MCF 10A (cell line): ENCODE measurements at regions not wholly inside any gene's neighbourhood (a gene's known extent, or its start where the extent isn't known, plus 50 kb on each side); places are given as distances from the start of the nearest gene placed in this dataset.
"Not testable (repeated sequence)": the region's sequence is repeated elsewhere in the genome, so short reads cannot be mapped to it uniquely, and the experiment has no call there.

Source experiments
- BruUV-seq: library from RNA; stranded (reverse); fragments of 400-500 nt; replicated peaks from 2 replicates; lab custom pipeline; 2021; lab: Mats Ljungman, UMichigan
- CTCF ChIA-PET: fragments of 300-600 bp; sonication (Branson Sonifier 250); formaldehyde crosslinking; extraction: SDS; loops from one replicate; lab custom pipeline; 2021; ENCODE audit warnings: antibody characterized with exemption, inconsistent platforms; lab: Yijun Ruan, JAX
- POLR2A ChIA-PET: fragments of 300-600, 350-650 bp; sonication (Branson Sonifier 250); formaldehyde crosslinking; extraction: SDS; loops from one replicate; lab custom pipeline; 2020; ENCODE audit warnings: antibody characterized with exemption, inconsistent platforms; lab: Yijun Ruan, JAX
- DNase-seq: peaks from one replicate; pipeline ENCODE4 v3.0.0-alpha.2; 2018; ENCODE audit not compliant: unreplicated experiment
- H3K27ac Mint-ChIP-seq: one replicate; pipeline ENCODE4 v1.8.0; 2022; ENCODE audit warnings: mild to moderate bottlenecking, low read depth, mixed read lengths; ENCODE audit not compliant: unreplicated experiment
- H3K27me3 Mint-ChIP-seq: one replicate; pipeline ENCODE4 v1.8.0; 2022; ENCODE audit warnings: mixed read lengths; ENCODE audit not compliant: insufficient read depth, unreplicated experiment
- H3K36me3 Mint-ChIP-seq: one replicate; pipeline ENCODE4 v1.8.0; 2022; ENCODE audit warnings: mild to moderate bottlenecking, moderate library complexity, mixed read lengths; ENCODE audit not compliant: insufficient read depth, unreplicated experiment
- H3K4me1 Mint-ChIP-seq: one replicate; pipeline ENCODE4 v1.8.0; 2022; ENCODE audit warnings: mixed read lengths; ENCODE audit not compliant: insufficient read depth, unreplicated experiment
- H3K4me3 Mint-ChIP-seq: one replicate; pipeline ENCODE4 v1.8.0; 2022; ENCODE audit warnings: mild to moderate bottlenecking, moderate library complexity, mixed read lengths; ENCODE audit not compliant: unreplicated experiment
- H3K9me3 Mint-ChIP-seq: one replicate; pipeline ENCODE4 v1.8.0; 2022; ENCODE audit warnings: mixed read lengths; ENCODE audit not compliant: unreplicated experiment
- CTCF ChIP-seq: fragments of 200-600 bp; IDR thresholded peaks from one replicate; pipeline ENCODE4 v1.8.0; 2022; ENCODE audit warnings: antibody characterized with exemption, mild to moderate bottlenecking; ENCODE audit not compliant: unreplicated experiment
- intact Hi-C: fragments of 100-400 bp; cut with micrococcal nuclease; formaldehyde crosslinking; loops from 2 replicates; pipeline ENCODE4 v1.14.1; 2022

- ChIA-PET CTCF (interaction anchor here (0.6 kb wide), 1 partner anchor 1618 kb away, joined by 3 read pairs; no protein-coding TSS in a partner anchor), POLR2A (no interaction called here)
- peaks cover 13% of the 10 kb centered on the region for H3K27me3 Mint-ChIP-seq
- H3K27ac Mint-ChIP-seq: no peak overlapping the region
- H3K9me3 Mint-ChIP-seq: peaks cover 7% of the 10 kb centered on the region
- no TSS peak for BruUV-seq
- H3K4me1 Mint-ChIP-seq: no peaks in the 10 kb centered on the region
- no peak for TF ChIP-seq CTCF
- H3K4me3 Mint-ChIP-seq: no peak overlapping the region
- no peaks in the 10 kb centered on the region for H3K36me3 Mint-ChIP-seq
- intact Hi-C loops: no loop called here
- DNase-seq: no peak
Measured at GRCh38 chr7:140261105-140261486, 84.3 kb upstream of the KDM7A start.

DNA sequence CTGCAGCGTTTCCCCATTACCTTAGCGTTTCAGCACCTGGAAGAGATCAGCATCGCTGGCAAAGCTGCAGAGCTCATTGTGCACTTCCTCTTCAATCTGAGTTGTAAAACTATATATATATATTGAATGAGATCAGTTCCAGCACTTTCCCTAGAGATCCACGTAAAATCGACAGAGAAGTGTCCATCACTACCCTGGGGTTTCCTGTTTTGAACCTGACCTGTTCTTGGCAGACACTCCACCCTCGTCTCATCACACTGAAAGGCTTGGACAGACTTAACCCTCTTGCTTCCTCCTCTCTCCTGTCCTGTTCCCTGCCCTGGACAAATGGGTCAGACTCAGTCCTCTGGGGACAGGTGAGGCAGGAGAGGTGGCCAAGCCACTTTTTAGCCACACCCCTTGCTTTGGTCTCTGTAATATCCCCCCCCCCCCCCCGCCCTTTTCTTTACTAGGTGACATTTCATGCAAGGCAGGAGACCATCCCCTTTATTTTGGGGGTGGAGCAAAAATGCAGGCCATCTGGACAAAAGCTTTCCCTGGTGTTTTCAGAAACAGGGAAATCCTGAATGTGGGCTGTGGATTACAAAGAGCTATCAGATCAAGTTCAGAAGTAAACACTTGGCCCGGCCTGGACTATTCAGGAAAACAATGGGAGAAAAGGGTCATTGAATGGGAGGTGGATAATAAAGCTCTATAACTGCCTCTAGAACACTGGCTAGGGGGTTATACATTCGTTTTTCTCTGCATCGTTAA, 83.7 kb upstream of the KDM7A start:
- Mint-ChIP-seq H3K9me3 (peaks cover 7% of the 10 kb centered on the region), H3K27ac (no peak overlapping the region), H3K4me1 (no peaks in the 10 kb centered on the region), H3K27me3 (peaks cover 13% of the 10 kb centered on the region), H3K36me3 (no peaks in the 10 kb centered on the region), H3K4me3 (no peak overlapping the region)
- DNase-seq: no peak
- CTCF ChIA-PET: interaction anchor here (0.6 kb wide), 1 partner anchor 1619 kb away, joined by 3 read pairs; no protein-coding TSS in a partner anchor
- intact Hi-C loops: no loop called here
- no peak for TF ChIP-seq CTCF
- no TSS peak for BruUV-seq
- POLR2A ChIA-PET: no interaction called here

- H3K27ac Mint-ChIP-seq, H3K4me1 Mint-ChIP-seq, intact Hi-C loops, BruUV-seq, CTCF ChIA-PET, H3K9me3 Mint-ChIP-seq, H3K36me3 Mint-ChIP-seq, H3K4me3 Mint-ChIP-seq, DNase-seq: not testable (repeated sequence)
- POLR2A ChIA-PET: interaction anchor here (0.6 kb wide), 1 partner anchor 14 kb away, joined by 4 read pairs; no protein-coding TSS in a partner anchor
- peaks cover 13% of the 10 kb centered on the region for H3K27me3 Mint-ChIP-seq
Measured at GRCh38 chr7:140257278-140257677, 80.5 kb upstream of the KDM7A start.

DNA sequence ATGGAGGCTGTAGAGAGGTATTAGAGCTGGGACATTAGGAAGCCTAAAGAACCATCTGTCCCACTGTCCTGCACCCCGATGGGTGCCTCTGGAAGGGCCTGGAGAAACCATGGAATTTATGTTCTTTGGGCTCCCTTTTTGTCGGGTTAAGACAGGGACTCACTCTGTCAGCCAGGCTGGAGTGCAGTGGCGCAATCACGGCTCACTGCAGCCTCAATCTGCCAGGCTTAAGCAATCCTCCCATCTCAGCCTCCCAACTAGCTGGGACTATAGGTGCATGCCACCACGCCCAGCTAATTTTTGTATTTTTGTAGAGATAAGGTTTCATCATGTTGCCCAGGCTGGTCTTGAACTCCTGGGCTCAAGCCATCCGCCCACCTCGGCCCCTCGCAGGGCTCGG, 78.2 kb upstream of the KDM7A start:
- peaks cover 11% of the 10 kb centered on the region for H3K27me3 Mint-ChIP-seq
- DNase-seq, H3K36me3 Mint-ChIP-seq, CTCF ChIA-PET, H3K9me3 Mint-ChIP-seq, intact Hi-C loops, H3K4me1 Mint-ChIP-seq, H3K27ac Mint-ChIP-seq, H3K4me3 Mint-ChIP-seq, BruUV-seq, POLR2A ChIA-PET: not testable (repeated sequence)

DNA sequence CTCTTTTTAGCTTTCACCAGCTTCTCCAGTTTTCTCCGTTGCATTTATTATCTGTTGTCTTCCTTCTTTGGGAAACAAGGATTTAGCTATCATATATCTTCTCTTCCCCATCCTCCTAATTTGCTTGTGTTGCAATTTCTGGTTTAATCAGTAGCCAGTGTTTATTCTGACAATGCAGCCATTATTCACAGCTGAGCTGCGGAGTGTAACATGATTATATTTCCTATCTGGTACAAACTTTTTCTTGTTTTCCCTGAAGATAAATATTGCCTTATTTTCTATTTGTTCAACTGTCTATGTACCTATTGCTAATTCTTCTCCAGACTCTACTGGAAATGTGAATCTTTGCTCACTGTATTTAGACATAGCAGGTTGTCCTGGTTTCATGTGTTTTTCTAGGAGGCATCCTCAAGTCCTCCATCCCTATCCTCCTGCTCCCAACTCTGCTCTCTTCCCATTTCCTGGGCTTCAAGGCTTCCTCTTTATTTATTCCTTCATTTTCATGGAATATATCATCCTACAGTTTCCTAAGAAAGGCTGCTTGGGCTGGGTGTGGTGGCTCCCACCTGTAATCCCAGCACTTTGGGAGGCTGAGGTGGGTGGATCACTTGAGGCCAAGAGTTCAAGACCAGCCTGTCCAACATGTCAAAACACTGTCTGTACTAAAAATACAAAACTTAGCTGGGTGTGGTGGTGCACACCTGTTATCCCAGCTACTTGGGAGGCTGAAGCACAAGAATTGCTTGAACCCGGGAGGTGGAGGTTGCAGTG, 72.4 kb upstream of the KDM7A start:
- no peak for DNase-seq
- no peaks in the 10 kb centered on the region for H3K9me3 Mint-ChIP-seq
- H3K27ac Mint-ChIP-seq: no peak overlapping the region
- ChIA-PET CTCF (interaction anchor here (0.6 kb wide), 2 partner anchors 305 to 825 kb away, joined by 3 read pairs; partner anchors contain the start of gene TMEM178B), POLR2A (no interaction called here)
- H3K36me3 Mint-ChIP-seq: no peaks in the 10 kb centered on the region
- H3K27me3 Mint-ChIP-seq: no peaks in the 10 kb centered on the region
- BruUV-seq: no TSS peak
- no peaks in the 10 kb centered on the region for H3K4me1 Mint-ChIP-seq
- no peak for TF ChIP-seq CTCF
- intact Hi-C loops: no loop called here
- no peak overlapping the region for H3K4me3 Mint-ChIP-seq
